Bronchial epithelial cell (primary cell): ENCODE measurements at regions not wholly inside any gene's neighbourhood (a gene's known extent, or its start where the extent isn't known, plus 50 kb on each side); places are given as distances from the start of the nearest gene placed in this dataset.
A peak's percentile ranks its signal among the peaks of the same experiment; 100 is the strongest.
"Not testable (repeated sequence)": the region's sequence is repeated elsewhere in the genome, so short reads cannot be mapped to it uniquely, and the experiment has no call there.

ENCODE experiments used
- DNase-seq: peaks from one replicate; pipeline ENCODE4 v3.0.0-alpha.2; 2010; ENCODE audit warnings: low read depth
- FAIRE-seq: peaks from 2 replicates; lab custom pipeline; 2011; peaks lifted over from hg19 to GRCh38; lab: Jason Lieb, UNC
- H3K27me3 ChIP-seq: 2 replicates; pipeline ENCODE4 v1.5.1; 2011; ENCODE audit warnings: low read length; ENCODE audit not compliant: control insufficient read depth, insufficient read depth
- H3K36me3 ChIP-seq: 2 replicates; pipeline ENCODE4 v1.5.1; 2011; ENCODE audit warnings: low read length; ENCODE audit not compliant: control insufficient read depth, insufficient read depth
- H3K4me3 ChIP-seq: 2 replicates; pipeline ENCODE4 v1.5.1; 2011; ENCODE audit warnings: mild to moderate bottlenecking, low read depth, low read length, control low read depth
- TF ChIP-seq, protein P1 (sequence below): IDR thresholded peaks from 2 replicates; pipeline ENCODE4 v1.5.1; 2011; ENCODE audit warnings: mild to moderate bottlenecking, moderate library complexity, low read length, control low read depth, inconsistent platforms; ENCODE audit not compliant: insufficient read depth, severe bottlenecking

DNA sequence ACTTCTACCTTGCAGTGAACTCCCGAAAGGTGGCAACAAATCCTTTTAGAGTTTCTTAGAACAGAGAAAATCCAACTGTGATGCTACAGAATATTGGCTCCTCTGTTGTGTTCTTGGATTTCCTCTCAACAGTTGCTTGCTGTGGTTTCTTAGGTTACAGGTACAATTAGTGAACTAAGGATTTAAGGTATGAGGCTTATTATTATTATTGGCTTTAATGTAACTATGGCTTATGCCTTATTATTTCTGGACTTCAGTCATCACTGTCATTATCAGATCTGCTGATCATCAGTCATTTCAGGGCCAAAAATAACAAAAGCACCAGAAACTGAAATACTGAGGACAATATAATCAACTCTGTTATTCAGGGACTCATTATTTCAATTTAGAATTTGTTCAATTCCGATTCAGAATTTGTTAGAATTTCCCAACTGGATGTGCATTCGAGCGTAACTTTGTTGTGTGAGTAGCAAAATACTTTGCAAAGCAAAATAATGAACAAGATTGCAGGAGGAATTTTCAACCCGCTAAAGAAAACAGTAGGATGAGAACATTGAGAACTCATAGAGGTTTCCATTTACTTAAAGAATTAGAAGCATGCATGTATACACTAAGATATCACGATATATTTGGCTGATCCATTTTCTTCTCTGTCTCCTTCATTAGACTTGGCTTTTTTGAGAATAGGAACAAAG lies 65.5 kb upstream of the AK4 start:
- DNase-seq (no peak), FAIRE-seq (no peak)
- H3K27me3 ChIP-seq, result no peaks in the 10 kb centered on the region
- TF ChIP-seq, protein P1, sequence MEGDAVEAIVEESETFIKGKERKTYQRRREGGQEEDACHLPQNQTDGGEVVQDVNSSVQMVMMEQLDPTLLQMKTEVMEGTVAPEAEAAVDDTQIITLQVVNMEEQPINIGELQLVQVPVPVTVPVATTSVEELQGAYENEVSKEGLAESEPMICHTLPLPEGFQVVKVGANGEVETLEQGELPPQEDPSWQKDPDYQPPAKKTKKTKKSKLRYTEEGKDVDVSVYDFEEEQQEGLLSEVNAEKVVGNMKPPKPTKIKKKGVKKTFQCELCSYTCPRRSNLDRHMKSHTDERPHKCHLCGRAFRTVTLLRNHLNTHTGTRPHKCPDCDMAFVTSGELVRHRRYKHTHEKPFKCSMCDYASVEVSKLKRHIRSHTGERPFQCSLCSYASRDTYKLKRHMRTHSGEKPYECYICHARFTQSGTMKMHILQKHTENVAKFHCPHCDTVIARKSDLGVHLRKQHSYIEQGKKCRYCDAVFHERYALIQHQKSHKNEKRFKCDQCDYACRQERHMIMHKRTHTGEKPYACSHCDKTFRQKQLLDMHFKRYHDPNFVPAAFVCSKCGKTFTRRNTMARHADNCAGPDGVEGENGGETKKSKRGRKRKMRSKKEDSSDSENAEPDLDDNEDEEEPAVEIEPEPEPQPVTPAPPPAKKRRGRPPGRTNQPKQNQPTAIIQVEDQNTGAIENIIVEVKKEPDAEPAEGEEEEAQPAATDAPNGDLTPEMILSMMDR, result no peak
- H3K36me3 ChIP-seq, result no peaks in the 10 kb centered on the region
- no peak overlapping the region for H3K4me3 ChIP-seq

DNA sequence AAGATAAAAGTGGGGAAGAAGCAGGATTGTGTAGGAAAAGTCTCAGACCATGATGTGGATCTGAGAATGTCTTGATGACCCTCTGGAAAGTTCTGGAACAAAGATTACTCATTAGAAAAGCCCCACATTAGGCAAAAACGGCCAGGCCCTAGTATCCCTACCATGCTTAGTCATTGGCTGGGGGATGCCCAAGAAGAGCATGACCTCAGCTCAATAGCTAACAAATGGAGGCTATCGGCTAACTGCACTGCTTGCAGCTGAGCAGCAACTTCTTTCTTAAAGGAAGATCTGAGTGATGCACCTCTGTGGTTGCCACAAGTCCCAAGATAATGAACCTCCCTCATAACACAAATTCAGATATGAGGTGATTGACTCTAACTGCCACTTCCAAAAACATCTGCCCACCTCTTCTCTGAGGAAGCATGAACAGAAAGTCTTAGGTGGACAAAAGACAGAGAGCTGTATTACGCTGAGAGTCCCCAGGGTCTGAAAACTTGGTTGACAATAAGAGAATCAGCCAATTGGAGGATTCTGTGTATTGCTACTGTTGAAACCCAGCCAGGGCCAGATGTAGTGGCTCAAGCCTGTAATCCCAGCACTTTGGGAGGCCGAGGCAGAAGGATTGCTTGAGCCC lies 64.6 kb upstream of the AK4 start:
- FAIRE-seq (no peak), DNase-seq (peak; percentile 35)
- Histone ChIP-seq H3K27me3 (no peaks in the 10 kb centered on the region), H3K4me3 (no peak overlapping the region), H3K36me3 (no peaks in the 10 kb centered on the region)
- TF ChIP-seq, protein P1, result no peak

DNA sequence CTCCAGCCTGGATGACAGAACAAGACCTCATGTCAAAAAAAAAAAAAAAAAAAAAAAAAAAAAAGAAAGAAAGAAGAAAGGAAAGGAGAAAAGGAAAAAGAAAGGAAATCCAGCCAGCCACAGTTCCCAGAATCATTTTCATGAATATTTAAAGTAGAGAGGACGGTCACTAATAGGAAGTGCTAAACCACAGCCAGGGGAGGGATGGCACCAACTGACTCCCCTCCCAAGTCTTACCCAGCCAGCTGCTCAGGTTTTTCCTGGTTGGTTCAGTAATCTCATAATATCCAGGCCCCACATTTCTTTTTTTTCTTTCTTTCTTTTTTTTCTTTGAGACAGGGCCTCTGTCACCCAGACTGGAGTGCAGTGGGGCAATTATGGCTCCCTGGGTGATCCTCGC lies 63.9 kb upstream of the AK4 start:
- TF ChIP-seq, protein P1, result no peak

DNA sequence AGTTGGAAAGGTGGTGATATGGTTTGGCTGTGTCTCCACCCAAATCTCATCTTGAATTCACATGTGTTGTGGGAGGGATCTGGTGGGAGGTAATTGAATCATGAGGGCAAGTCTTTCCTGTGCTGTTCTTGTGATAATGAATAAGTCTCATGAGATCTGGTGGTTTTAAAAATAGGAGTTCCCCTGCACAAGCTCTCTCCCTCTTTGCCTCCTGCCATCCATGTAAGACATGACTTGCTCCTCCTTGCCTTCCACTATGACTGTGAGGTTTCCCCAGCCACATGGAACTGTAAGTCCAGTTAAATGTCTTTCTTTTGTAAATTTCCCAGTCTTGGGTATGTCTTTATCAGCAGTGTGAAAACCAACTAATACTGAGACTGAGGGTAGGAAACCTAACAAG lies 60.5 kb upstream of the AK4 start:
- DNase-seq, H3K27me3 ChIP-seq, FAIRE-seq: not testable (repeated sequence)

More for the DNA sequence above, 63.9 kb upstream of the AK4 start:
- DNase-seq (no peak), FAIRE-seq (no peak)
- Histone ChIP-seq H3K27me3 (no peaks in the 10 kb centered on the region), H3K36me3 (no peaks in the 10 kb centered on the region), H3K4me3 (no peak overlapping the region)

DNA sequence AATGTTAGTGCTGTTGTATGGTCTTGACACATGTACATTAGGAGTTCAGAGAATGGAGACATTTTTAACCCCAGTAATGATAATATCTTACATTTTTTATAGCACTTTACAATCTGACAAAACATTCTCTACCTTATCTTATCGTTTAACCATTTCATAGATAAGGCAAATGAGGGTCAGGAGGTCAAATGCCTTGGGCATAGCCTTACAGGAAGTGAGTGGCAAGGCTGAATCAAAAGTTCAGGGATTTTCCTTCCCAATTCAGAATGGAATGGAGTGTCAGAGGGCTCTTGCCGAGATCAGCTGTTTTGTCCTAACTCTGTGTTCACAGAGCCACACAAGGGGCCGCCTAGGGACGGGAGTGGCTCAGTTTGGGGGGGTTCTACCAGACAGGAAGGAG lies 57.6 kb upstream of the AK4 start:
- Histone ChIP-seq H3K36me3 (no peaks in the 10 kb centered on the region), H3K4me3 (no peak overlapping the region), H3K27me3 (no peaks in the 10 kb centered on the region)
- TF ChIP-seq, protein P1, result no peak
- DNase-seq, result no peak
- FAIRE-seq, result no peak

More for the DNA sequence above, 60.5 kb upstream of the AK4 start:
- H3K4me3 ChIP-seq, H3K36me3 ChIP-seq: not testable (repeated sequence)

DNA sequence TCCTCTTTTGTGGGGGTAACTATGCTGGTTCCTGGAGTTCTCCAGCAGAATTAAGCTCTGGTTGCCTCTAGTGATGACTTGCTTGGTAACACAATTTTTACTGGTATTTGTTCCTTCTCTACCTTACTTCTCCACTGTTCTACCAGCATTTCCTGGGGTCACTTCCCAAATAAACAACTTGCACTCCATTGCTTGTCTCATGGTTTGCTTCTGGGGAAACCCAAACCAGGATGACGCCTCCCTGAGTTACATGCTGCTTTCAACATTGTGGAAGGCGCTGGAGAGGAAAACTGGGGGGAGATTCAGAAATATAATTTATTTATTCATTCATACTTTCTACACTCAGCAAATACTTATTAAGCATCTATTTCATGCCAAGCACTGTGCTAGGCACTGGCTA lies 55.3 kb upstream of the AK4 start:
- DNase-seq (no peak), FAIRE-seq (no peak)
- no peak overlapping the region for H3K4me3 ChIP-seq
- no peaks in the 10 kb centered on the region for H3K36me3 ChIP-seq
- H3K27me3 ChIP-seq, result no peaks in the 10 kb centered on the region
- TF ChIP-seq, protein P1, result no peak
